HepG2 (cell line): ENCODE measurements at regions not wholly inside any gene's neighbourhood (a gene's known extent, or its start where the extent isn't known, plus 50 kb on each side); places are given as distances from the start of the nearest gene placed in this dataset.

Experiments
- HDAC1 ChIP-seq: sonication (generic); formaldehyde crosslinking; IDR thresholded peaks from 2 replicates; pipeline ENCODE4 v1.5.1; 2020; ENCODE audit warnings: mild to moderate bottlenecking, missing genetic modification reagents
- ZBTB42 ChIP-seq: sonication (generic); formaldehyde crosslinking; IDR thresholded peaks from 2 replicates; pipeline ENCODE4 v1.5.0; 2020; ENCODE audit warnings: mild to moderate bottlenecking, missing genetic modification reagents
- TF ChIP-seq, protein P1 (sequence below): sonication (generic); formaldehyde crosslinking; IDR thresholded peaks from 2 replicates; pipeline ENCODE4 v1.8.1; 2023; ENCODE audit warnings: missing genetic modification reagents, inconsistent platforms, borderline replicate concordance

DNA sequence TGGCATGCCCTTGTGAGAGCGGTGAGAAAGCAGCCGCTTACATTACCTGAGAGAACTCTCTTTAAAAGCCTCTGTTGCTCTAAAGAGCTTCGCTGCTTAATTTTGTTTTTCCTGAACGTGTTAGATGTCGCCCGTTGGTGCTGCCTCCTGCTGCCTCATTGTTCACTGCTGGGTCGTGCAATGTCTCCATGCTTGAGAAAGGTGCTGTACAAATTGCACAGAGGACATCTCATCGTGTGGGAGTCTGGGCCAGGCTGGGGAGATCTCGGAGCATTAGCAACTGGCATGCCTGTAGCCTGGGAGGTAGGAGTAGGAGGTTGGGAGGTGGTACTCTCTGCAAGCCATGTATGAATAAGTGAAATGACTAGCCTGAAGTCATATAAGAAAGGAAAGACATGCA lies 686.0 kb downstream of the NOVA1 start:
- TF ChIP-seq, protein P1, sequence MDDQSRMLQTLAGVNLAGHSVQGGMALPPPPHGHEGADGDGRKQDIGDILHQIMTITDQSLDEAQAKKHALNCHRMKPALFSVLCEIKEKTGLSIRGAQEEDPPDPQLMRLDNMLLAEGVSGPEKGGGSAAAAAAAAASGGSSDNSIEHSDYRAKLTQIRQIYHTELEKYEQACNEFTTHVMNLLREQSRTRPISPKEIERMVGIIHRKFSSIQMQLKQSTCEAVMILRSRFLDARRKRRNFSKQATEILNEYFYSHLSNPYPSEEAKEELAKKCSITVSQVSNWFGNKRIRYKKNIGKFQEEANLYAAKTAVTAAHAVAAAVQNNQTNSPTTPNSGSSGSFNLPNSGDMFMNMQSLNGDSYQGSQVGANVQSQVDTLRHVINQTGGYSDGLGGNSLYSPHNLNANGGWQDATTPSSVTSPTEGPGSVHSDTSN: no peak
- TF ChIP-seq HDAC1 (CRISPR knock-in tag) (no peak), ZBTB42 (CRISPR knock-in tag) (no peak)
